ENCODE measurements at regions not wholly inside any gene's neighbourhood (a gene's known extent, or its start where the extent isn't known, plus 50 kb on each side); places are given as distances from the start of the nearest gene placed in this dataset.

DNA sequence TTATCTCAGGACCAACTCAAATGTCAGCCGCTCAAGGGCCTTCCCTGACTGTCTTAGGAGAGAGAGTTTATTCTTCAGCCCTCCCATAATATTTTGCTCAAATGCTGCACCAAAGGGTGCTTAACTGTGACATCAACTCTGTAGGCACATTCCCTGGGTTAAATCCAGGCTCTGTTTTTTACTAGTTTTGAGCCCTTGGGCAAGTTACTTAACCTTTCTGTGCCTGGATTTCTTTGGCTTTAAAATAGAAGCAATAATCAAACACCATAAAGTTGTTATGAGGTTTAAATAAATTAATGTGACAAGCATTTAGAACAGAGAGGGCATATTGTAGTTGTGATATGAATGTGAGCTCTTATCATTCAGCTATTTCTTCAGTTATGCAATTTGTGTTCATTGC is 54.2 kb upstream of the LIMCH1 start:
- no peak for TF ChIP-seq POLR2A (IDR thresholded peaks at IDR 0.05)
- TF ChIP-seq, protein P1, sequence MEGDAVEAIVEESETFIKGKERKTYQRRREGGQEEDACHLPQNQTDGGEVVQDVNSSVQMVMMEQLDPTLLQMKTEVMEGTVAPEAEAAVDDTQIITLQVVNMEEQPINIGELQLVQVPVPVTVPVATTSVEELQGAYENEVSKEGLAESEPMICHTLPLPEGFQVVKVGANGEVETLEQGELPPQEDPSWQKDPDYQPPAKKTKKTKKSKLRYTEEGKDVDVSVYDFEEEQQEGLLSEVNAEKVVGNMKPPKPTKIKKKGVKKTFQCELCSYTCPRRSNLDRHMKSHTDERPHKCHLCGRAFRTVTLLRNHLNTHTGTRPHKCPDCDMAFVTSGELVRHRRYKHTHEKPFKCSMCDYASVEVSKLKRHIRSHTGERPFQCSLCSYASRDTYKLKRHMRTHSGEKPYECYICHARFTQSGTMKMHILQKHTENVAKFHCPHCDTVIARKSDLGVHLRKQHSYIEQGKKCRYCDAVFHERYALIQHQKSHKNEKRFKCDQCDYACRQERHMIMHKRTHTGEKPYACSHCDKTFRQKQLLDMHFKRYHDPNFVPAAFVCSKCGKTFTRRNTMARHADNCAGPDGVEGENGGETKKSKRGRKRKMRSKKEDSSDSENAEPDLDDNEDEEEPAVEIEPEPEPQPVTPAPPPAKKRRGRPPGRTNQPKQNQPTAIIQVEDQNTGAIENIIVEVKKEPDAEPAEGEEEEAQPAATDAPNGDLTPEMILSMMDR (IDR thresholded peaks at IDR 0.05): no peak

Data from heart left ventricle (tissue), 13 donors.